GM19023 (cell line): ENCODE measurements at regions not wholly inside any gene's neighbourhood (a gene's known extent, or its start where the extent isn't known, plus 50 kb on each side); places are given as distances from the start of the nearest gene placed in this dataset.
A peak's percentile ranks its signal among the peaks of the same experiment; 100 is the strongest.
"Not testable (repeated sequence)": the region's sequence is repeated elsewhere in the genome, so short reads cannot be mapped to it uniquely, and the experiment has no call there.

ENCODE experiments used
- ATAC-seq: cut with Tn5 transposase; IDR thresholded peaks from one replicate; pipeline ENCODE4 v1.9.1; 2021; ENCODE audit warnings: mild to moderate bottlenecking, moderate library complexity; ENCODE audit not compliant: unreplicated experiment

- ATAC-seq, result no peak
These were observed 153.6 kb downstream of the HRH4 start for GRCh38 chr18:24613896-24614640.

- ATAC-seq, result no peak
These were observed 156.2 kb downstream of the HRH4 start for GRCh38 chr18:24616653-24617052.

GRCh38 chr18:24624421-24624820 is 164.0 kb downstream of the HRH4 start:
- ATAC-seq, result not testable (repeated sequence)

- ATAC-seq, result no peak
These were observed 167.3 kb downstream of the HRH4 start for GRCh38 chr18:24627644-24628315.

- ATAC-seq, result no peak
These were observed 167.9 kb downstream of the HRH4 start for GRCh38 chr18:24628326-24628725.

GRCh38 chr18:24629921-24630320 is 169.5 kb downstream of the HRH4 start:
- ATAC-seq, result no peak

- no peak for ATAC-seq
These were observed 170.0 kb downstream of the HRH4 start for GRCh38 chr18:24630346-24630880.

- ATAC-seq, result no peak
These were observed 171.0 kb downstream of the HRH4 start for GRCh38 chr18:24631243-24632025.

GRCh38 chr18:24632158-24632988 is 171.9 kb downstream of the HRH4 start:
- ATAC-seq, result no peak

- no peak for ATAC-seq
These were observed 172.7 kb downstream of the HRH4 start for GRCh38 chr18:24633121-24633520.

GRCh38 chr18:24649571-24649970 is 189.1 kb downstream of the HRH4 start:
- no peak for ATAC-seq

- ATAC-seq, result no peak
These were observed 191.0 kb downstream of the HRH4 start for GRCh38 chr18:24651434-24651833.

GRCh38 chr18:24656050-24656449 is 195.6 kb downstream of the HRH4 start:
- ATAC-seq, result no peak

GRCh38 chr18:24656551-24657443 is 196.4 kb downstream of the HRH4 start:
- no peak for ATAC-seq

GRCh38 chr18:24657444-24657842 is 197.0 kb downstream of the HRH4 start:
- ATAC-seq, result no peak

- no peak for ATAC-seq
These were observed 197.9 kb downstream of the HRH4 start for GRCh38 chr18:24658302-24658701.

- ATAC-seq, result peak; percentile 64
These were observed 199.6 kb downstream of the HRH4 start for GRCh38 chr18:24659827-24660720.

GRCh38 chr18:24660956-24661355 is 200.5 kb downstream of the HRH4 start:
- no peak for ATAC-seq

- ATAC-seq, result no peak
These were observed 202.0 kb downstream of the HRH4 start for GRCh38 chr18:24662412-24662821.
